ENCODE measurements at regions not wholly inside any gene's neighbourhood (a gene's known extent, or its start where the extent isn't known, plus 50 kb on each side); places are given as distances from the start of the nearest gene placed in this dataset.
"Not testable (repeated sequence)": the region's sequence is repeated elsewhere in the genome, so short reads cannot be mapped to it uniquely, and the experiment has no call there.

DNA sequence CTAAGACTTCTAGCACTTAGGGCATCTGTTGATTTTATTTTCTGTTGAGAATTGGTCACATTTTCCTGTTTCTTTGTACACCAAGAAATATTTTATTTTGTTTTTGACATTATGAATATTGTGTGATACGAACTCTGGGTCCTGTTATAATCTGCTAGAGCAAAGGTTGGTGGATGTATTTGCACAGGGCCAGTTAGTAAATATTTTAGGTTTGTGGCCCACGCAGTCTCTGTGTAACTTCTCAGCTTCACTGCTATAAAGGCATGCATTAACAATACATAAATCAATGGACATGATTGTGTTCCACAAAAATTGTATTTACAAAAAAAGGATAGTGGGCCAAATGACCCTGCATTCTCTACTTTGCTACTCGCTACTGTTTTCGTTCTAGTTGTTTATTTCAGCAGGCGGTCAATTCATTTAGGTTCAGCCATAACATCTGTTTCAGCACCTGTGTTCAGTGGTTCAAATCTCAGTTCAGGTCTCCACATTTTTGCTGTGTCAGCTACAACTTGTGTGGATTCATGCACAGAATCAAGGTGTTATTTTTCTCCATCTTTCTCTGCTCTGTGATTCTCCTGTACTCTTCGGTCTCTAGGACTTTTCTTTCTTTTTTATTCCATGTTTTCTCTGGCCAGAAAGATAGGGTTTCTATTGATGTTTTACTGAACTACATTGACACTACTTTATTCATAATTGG, 786.2 kb downstream of the ETS1 start:
- DNase-seq, result no peak

DNA sequence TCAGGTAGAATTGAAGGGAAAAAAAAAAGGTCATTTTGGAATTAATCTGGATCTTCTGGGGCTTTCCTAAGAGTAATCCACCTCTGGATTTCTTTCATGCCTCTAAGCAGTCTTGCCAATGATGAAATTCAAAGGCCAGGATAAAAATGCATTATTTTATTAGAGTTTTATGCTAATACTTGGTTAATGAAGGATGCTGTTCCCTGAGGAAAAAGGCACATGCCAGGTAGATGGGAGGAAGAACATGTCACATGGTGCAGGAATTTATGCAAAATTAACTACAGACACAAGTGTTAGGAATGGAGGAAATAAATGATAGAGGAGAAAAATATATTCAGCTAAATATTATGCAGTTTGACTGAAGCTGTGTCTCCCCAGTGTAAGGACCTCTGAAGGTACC, 792.0 kb downstream of the ETS1 start:
- no peak for DNase-seq

DNA sequence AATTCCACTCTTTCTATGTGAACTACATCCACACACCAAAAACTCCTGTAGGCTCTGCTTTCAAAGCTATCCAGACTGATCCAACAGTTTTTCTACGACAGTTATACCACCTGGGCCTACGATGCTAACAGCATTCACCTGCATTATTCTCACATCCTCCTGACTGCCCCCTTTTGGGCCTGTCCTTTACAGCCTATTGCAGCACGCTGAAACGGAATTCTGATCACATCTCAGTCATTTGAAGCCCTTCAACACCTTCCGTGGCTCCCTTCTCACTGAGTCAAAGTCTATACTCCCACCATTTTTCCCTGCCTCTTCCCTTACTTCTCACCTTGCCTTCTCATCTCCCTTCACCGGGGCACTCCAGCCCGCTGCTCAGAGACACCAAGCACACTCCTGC, 791.3 kb upstream of the KIRREL3 start:
- DNase-seq, result no peak

DNA sequence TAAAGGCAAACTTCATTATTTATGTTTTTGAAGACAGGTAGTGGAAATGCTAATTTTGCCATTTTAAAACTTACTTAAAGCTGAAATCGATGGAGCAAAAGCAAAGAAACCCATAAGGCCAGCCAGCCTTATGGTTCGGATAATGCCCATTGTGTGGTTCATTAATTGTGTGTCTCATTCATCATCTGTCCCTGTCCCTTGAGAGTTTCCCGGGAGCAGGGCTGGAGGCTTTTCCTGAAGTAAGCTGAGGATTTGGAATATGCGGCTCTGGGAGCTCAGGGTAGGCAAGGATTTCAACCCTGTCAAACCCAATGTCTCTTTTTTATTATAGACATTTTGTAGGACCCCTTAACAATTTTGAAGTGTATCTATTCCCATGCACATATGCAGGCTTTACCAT, 790.0 kb upstream of the KIRREL3 start:
- no peak for DNase-seq

DNA sequence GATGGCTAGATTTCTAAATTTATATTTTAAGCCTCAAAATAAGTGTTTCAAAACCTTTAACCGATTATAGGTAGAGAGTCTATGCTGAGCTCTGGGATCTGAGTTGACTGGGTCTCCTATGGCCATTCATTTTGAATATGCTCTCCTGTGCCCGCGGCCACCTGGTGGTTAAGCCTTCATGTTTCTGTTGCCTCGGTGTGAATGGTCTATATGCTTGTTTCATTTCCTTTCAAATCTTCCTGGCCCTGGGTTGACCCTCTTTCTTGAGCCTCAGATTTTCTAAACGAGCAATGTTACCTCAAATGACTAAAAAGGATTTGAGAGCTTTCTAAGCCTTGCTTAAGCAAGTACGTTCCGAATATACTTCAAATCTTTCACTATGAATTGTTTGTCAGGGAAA, 789.4 kb upstream of the KIRREL3 start:
- no peak for DNase-seq

DNA sequence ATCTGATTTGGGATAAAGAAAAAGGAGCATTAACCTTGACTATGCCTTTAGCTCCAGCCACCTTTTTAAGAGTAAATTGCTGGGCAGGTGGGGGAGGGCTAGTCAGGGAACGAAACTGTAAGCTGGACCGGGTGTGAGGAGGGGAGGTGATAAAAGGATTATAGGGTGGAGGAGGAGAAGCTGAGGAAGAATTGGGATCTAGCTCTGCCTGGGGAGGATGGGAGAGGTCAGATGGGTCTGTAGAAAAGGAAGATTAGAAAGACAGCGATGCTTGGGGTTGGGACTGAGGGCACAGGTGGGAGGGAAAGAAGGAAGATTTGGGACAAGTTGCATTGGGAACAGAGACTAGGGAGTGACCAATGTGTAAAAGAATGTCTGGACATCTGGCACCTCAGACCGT, 772.4 kb upstream of the KIRREL3 start:
- DNase-seq, result not testable (repeated sequence)

DNA sequence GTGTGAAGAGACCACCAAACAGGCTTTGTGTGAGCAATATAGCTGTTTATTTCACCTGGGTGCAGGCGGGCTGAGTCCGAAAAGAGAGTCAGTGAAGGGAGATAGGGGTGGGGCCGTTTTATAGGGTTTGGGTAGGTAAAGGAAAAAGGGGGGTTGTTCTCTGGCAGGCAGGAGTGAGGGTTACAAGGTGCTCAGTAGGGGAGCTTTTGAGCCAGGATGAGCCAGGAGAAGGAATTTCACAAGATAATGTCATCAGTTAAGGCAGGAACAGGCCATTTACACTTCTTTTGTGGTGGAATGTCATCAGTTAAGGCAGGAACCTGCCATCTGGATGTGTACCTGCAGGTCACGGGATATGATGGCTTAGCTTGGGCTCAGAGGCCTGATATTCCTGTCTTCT, 768.4 kb upstream of the KIRREL3 start:
- not testable (repeated sequence) for DNase-seq

DNA sequence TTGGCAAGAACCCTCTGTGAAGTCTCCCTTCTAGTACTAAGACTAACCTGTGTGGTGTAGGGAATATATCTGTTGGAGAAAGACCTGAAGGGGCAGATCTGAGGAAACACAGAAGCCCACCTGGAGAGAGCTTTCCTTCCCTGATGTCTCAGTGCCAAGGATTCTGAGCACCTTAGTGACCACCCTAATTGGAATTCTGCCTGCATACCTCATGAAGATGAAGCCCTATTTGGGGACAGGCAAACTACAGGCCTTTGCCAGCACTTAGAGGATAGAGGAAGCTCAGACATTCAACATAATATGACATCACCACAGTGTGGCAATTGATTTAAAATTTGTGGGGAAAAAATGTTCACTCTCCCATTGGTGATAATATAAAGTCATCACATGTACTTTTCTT, 766.2 kb upstream of the KIRREL3 start:
- no peak for DNase-seq

DNA sequence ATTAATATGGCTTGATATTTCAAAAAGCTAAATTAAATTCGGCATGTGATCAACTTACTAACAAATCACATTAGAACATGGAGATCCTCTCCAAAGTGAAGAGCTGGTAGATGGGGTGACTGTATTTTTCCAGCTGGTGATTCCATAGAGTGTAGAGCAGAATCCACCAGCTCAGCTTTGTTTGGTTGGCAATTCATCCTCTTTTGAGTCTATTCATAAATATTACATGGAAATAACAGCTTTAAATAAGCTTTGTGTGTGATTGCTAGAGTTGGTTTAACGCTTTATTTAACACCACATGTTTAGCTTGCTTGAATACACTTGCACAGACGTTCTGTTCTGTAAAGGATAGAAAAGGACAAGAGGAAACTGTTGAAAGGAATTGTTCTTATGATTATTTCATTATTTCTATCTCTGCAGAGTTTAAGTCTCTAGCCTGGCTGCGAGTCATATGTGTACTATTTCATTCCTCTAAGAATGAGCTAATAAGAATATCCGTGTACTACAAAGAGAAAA, 738.3 kb upstream of the KIRREL3 start:
- DNase-seq, result no peak

DNA sequence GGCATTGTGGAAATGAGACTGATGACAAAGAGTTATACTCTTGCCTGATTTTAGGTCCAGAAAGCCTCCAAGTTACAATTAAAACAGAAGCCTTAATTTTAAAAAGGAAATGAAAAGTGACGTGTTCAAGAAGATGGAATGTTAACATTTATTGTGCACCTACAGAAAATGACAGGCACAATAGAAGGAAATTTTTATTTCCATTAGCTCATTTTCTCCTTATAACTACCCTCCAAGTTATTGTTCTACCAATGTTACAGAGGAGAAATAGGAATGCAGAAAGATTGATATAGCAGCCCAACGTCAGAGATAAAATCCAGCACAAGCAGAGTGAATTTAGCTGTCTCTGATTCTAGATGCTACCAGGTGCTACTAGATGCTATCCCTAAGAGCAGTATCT, 736.9 kb upstream of the KIRREL3 start:
- DNase-seq, result no peak

DNA sequence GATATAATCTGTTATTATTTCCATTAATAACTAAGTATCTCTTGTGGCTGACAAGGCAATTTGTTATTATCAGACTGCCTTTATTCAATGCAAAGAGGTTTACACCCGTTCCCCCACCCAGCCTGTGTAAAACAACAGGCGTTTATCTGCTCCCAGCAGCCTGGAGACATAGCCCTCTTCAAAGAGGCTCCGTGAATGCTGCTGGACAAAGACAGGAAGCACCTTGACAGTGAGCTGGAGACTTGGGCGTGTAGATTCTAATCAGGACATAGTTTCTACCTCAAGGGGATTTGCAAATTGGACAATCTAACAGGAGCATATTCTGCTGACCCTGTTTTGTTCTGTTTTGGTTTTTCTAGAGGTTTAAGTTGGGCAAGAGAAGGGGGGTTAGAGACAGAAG, 733.0 kb upstream of the KIRREL3 start:
- DNase-seq, result no peak

DNA sequence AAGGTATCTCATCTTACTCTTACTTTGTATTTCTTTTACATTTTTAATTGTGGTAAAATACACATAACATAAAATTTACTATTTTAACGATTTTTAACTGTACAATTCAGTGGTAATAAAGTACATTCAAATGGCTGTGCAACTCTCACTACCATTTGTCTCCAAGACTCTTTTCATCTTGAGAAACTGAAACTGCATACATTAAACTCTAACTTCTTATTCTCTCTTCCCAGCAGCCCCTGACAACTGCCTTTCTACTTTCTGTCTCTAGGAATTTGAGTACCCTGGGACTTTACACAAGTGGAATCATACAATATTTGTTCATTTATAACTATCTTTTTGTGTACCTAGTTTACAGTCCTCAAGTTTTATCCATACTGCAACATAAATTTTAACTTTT, 725.8 kb upstream of the KIRREL3 start:
- no peak for DNase-seq

DNA sequence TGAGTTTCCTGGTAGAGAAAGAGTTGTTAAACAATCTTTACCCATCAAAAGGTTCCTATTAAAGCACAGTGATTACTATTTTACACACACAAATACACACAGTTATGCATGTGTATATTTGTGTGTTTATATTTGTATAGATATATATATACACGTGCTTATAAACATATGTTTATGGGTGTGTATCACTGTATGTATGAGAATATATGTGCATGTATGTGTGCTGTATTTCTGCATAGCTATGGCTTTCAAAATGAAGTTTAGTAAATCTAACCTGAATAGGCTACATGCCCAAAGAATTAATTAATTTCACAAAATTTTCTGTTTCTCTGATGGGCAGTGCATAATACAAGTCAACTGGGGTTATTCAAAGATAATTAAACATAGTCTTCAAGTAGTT, 723.1 kb upstream of the KIRREL3 start:
- DNase-seq, result no peak

DNA sequence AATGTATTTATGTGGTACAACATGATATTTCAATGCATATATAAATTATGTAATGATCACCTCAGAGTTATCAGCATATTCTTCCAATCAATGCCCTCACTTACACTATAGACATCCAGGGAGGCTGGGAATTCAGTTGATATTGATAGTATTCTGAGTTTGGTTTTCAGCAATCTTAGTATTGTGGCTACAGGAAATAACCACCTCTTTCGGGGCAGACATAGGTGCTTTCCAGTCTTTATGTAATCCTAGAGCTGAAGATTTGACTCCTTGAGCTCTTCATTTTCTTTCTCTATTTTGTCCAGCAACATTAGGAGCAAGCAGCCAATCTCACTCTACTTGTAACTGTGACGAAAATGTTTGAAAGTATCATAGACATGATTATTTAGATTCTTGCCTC, 712.7 kb upstream of the KIRREL3 start:
- DNase-seq, result no peak

DNA sequence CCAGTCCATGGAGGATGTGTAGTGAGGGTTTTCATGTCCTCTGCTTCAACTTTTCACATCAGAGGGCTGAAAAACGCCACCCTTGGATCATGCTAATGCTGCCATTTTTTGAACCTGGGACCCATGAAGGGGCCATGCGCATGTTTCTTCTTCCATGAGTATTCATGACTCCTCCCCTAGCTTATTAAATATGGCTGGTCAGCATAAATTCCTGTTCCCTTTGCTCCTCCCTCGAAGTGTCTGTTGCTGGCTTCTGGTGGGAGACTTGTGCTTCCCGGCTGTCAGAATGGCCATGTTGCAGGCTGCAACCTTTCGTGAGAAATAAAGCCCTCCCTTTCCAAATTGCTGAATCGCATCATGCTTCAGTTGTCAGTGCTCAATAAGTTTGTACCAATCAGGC, 711.2 kb upstream of the KIRREL3 start:
- DNase-seq, result no peak

DNA sequence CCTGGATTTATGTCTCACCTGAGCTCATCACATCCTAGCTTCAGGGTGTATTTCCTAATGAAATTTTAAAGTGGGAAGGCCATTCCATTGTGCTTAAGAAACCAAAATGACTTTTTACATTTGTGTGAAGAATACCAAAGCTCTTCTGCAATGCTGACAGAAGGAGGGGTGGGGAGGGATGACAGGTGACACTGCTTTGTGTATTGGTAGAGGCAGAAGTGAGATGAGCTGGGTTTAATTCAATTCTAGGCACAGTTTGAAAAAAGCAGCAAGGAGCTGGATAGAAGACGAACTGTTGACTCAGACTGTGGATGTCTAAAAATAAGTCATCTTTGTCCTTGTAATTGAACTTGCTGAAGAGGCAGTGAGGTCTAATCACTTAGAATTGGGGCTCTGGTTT, 710.3 kb upstream of the KIRREL3 start:
- DNase-seq, result no peak

DNA sequence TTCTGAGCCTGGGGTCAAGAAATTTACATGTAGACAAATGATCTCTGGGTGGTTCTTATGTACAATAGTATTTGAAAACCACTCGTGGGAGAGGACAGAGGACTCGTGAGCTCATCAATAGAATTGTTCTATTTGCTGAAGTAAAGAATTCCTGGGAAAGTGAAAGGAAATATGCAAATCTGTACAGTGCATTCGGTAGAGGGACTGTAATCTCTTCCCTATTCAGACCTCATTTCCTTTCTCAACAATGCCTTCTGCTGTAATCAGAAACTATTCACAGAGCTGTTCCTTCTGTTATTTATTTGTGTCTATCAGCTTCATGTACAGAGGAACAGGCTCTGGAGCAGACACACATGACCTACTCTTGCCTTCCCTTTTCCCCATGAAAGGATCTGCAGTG, 709.4 kb upstream of the KIRREL3 start:
- no peak for DNase-seq

DNA sequence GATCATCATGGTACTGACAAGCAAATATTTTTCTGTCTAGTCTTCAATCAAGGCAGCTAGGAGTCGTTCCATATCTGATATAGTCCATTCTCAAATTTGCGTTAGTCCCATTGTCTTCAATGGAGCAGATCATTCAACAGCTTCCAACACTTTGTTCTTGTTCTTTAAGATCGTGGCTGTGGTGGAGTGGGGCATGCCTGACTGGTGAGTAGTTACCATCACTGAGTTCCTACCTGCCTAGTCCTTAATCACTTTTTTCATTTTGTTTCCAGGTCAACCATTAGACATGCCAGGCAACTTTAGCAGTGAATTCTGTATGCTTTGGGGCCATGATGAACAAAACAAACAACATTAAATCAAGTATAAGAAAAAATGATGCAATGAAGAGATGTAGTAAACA, 693.1 kb upstream of the KIRREL3 start:
- no peak for DNase-seq

DNA sequence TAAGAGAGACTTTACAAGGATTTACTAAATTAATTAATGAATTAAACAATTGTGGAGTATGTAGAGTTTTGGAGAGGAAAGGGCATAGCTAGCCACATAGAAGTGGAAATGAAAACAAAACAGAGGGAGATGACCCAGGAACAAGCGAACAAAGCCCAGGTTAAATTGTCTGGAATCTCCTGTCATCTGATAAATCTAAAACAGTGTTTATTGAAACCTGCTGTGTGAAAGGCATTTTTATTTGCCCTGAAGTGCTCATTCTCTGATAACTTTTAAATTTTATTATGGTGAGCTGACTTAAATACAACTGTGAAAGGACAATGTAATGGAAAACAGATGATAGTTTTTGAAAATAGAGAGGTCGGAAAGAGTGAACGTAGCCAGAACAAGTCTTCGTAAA, 682.8 kb upstream of the KIRREL3 start:
- DNase-seq, result no peak

DNA sequence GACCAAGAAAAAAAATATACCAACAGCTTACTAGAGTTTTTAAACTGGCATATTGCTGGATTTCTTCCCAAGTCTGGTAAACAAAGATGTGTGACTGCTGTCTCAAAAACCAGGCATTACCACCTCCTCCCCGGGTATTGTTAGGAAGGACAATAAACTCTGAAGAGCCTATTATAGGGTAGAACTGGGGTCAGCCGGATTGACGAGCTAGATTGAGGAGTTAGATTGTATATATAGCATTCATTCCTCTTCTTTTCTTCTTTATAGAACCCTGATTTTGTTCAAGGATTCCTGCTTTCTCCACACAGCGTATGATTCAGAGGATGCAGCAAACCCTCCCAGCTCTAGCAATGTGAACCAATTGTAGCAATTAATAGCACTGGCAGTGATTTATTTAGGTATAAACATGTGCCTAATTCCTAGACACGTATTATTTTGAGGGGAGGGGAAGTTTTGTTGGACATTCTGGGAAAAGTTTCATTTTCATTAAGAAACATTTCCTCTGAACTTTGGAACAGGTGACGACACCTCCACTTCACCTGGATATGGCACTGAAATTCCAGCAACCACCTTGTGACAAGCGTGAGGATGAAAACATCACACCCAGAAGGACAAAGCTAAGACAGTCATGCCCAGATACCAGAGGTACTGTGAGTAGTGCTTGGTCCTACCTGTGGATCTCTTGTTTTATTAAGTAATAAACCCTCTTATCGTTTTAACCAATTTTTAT, 679.4 kb upstream of the KIRREL3 start:
- DNase-seq, result no peak

DNA sequence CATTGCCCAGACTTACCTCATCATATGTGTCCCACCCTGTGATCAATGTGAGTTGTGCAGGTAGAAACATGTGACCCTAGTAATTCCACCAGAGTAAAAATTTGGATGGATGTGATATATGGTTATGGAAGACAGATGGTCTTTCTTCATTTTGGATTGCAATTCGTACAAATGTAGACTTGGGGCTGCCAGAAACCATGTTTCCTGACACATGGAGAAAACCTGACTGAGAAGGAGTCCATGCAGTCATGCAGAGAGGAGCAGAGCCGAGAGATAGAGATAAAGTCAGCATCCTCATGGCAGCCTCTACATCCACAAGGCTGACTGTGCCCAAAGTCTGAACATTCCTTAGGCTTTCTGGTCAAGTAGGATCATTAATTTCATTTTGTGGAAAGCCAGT, 678.1 kb upstream of the KIRREL3 start:
- no peak for DNase-seq

DNA sequence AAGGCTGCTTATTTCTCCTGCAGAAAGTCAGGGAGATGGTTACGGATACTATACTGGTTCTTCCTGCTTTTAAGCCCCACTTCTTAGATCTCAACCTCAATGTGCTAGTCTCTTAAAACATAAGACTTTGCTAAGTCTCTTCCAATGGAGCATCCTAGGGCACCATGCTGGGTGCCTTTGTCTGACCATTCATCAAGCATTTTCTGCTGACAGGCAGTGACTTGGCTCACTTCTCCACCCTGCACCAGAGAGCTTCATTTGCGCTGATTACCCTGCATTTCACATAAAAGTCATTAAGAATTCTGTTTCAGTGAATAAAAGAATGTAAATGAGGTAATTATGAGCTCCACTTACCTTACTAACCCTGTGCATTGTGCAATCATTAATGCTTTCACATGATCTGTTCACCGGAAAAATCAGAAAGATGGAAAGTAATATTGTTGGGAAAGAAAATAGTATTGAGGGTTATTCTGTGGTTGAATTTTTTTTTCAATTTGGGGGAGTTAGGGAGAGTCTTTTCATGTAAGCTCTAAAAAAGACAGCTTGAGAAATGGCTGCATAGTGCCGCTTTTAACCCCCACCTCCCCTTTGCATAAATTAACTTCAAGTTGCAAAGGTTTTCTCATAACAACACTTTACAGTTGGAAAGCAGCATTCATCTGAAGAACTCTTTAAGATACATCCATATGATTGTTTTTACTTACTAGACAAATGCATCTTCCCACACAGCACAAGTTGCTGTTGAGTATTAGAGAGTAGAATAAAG, 677.3 kb upstream of the KIRREL3 start:
- DNase-seq, result no peak

DNA sequence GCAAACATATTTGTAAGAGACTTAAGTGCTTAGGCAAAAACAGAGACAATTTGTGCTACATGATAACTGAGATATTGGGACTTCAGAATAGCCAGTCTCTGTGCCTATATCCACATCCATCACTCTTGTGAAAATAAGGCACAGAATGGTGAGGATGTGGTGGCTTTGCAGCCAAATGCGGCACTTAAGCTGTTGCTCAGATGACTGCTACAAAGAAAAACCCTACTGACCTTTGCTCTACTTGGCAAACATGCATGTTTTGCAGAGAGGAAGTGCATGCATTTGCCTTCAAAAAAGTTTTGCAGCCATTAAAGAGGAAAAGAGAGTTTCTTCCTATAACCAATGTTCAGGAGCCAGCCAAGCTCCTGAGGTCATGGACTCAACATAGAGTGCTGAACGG, 675.0 kb upstream of the KIRREL3 start:
- no peak for DNase-seq

DNA sequence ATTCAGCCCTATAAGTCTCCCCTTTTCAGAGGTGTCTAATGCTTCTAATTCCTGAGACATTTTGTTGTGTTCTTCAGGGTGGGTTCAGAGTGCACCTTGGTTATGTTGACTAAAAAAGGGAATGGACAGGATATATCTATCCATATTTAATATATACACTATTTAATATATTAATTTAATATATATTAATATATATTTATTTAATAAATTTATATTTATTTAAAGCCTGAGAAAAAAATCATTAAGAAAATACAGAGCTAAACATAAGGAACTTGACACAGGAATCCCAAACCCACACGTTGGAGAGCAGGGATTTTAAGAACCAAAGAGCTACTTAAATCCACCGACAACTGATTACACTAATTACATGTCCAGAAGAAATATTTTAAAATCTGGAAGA, 674.2 kb upstream of the KIRREL3 start:
- no peak for DNase-seq

All from T1000 (cell line).